DMS53 treated with DMSO at 0.1 percent for 48 hours (cell line): ENCODE measurements at regions not wholly inside any gene's neighbourhood (a gene's known extent, or its start where the extent isn't known, plus 50 kb on each side); places are given as distances from the start of the nearest gene placed in this dataset.

Source experiments
- DNase-seq: peaks from one replicate; lab custom pipeline; 2025; ENCODE audit not compliant: unreplicated experiment; lab: John Stamatoyannopoulos, UW

DNA sequence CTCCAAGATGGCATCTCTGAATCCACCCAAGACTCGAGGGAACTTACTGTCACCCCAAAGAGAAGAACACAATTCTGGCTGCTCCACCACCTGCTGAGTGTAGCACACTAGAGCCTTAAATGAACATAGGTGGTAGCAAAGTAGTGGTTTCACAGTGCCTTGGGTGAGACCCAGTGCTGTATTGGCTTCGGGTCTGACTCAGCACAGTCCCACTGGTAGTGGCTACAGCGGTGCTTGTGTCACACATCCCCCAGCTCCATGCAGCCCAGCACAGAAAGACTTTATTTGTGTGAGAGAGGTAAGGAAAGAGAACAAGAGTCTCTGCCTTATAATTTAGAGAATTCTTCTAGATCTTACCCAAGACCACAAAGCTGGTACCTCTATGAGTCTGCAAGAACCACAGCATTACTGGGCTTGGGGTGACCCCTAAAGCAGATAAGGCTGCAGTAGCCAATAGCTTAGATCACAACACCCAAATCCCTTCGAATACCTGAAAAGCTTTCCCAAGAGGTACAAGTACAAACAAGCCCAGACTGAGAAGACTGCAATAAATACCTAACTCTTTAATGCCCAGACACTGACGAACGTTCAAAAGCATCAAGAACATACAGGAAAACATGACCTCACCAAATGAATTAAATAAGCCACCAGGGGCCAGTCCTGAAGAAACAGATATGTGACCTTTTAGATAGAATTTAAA, 83.3 kb upstream of the SLC38A4 start:
- DNase-seq, result no peak

- DNase-seq, result no peak
Observed at GRCh38 chr12:46910830-46911229, 85.0 kb upstream of the SLC38A4 start.

GRCh38 chr12:46914336-46914735, 88.5 kb upstream of the SLC38A4 start:
- no peak for DNase-seq

DNA sequence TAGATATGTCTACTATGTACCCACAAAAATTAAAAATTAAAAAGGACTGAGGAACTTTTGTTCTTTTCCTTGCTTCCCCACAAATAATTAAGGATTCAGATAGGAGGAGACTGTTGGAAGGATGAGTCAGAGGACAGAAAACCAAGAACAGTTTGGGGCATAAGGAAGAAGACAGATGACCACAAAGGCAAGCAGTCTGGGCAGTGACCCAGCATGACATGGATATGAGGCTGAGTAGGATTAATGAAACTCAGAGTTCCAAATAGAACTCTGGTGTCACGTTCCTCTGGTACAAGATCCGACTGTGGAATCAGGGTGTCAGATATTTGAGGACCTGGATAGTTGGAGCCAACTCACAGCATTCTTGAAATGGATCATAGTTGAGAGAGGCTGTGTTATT, 89.3 kb upstream of the SLC38A4 start:
- DNase-seq, result no peak

GRCh38 chr12:46915836-46916235, 90.0 kb upstream of the SLC38A4 start:
- no peak for DNase-seq

DNA sequence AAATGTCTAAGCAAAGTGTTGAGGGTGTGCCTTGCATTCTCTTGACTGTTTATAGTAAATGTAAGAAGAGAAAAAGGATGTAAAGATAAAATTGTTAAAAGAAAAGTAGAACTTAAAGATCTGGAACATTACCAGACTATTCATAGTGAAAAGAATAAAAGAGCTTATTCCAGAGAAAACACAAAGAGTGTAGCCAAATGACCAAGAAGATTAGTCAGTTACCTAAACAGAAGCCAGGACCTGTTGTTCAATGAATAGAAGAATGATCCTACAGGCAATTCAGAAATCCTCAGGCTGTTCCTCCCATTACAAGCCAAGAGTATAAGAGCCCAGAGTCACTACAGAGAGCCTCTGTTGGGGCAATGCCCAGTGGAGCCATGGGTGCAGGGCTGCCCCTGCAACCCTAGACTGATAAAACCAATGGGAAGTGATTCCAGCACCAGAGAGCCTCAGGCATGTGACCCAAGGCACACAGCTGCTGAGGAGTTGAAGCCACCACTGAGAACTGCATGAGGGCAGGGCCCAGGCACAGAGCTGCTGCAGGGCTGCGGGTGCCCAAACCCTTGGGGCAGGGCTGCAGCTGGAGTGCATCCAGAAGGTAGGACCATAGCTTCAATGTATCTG, 91.1 kb upstream of the SLC38A4 start:
- DNase-seq, result no peak

DNA sequence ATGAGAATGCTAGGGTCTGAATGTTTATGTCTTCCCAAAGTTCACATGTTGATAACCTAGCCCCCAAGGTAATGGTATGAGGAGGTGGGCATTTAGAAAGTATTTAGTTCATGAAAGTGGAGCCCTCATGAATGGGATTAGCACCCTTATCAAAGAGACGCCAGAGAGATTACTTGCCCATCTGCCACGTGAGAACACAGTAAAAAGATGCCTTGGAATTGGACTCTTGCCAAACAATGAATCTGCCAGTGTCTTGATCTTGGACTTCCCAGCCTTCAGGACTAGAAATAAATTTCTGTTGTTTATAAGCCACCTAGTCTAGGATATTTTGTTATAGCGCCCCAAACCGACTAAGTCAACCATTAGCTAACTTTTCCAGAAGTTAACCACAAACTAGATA, 92.0 kb upstream of the SLC38A4 start:
- no peak for DNase-seq

DNA sequence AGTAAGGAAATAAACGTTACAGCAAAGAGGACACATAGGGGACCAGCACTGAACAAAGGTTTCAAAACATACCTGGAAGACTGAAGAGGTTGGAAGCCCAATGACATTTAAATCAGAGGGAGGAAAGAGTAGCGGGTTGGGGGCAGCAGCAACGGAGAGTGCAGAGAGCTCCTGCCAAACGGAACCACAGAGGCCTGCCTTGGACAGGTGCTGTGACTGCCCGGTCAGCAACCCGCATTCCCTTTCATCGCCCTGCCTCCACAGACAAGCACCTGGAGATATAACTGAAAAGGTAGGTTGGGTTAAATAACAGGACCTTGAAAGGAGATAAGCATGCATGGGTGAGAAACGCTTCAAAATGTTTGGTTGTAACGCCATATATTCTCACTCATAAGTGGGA, 92.8 kb upstream of the SLC38A4 start:
- no peak for DNase-seq

DNA sequence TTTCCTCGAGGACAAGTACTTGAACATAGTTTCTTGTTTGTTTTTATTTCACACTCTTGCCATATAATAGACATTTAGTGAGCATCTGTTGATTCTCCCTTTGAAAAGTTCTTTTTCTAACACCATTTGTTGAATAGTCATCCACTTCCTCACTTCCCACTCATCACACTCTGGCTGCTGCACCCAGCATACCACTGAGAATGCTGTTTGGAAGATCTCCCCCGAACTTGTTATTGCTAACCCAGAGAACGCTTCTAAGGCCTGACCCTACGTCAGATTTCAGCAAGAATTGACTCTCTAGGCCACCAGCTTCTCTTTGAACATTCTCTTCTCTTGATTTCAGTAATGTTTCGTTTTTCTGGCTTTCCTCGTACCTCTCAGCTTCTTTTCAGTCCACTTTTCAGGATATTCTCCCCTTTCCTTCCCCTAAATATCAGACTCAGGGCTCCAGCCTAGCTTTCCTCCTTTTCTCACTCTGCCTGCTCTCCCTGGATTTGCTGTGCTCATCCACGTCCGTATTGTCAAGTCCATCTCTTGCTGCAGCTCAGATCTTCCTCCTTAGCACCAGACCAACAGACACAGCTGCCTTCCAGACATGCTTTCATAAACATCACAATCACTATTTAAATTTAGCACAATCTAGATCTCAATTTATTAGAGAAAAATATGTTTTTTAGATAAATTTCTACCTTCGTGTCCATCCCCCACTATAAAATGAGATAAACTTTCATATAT, 94.0 kb upstream of the SLC38A4 start:
- no peak for DNase-seq

GRCh38 chr12:46920499-46920898, 94.7 kb upstream of the SLC38A4 start:
- no peak for DNase-seq

DNA sequence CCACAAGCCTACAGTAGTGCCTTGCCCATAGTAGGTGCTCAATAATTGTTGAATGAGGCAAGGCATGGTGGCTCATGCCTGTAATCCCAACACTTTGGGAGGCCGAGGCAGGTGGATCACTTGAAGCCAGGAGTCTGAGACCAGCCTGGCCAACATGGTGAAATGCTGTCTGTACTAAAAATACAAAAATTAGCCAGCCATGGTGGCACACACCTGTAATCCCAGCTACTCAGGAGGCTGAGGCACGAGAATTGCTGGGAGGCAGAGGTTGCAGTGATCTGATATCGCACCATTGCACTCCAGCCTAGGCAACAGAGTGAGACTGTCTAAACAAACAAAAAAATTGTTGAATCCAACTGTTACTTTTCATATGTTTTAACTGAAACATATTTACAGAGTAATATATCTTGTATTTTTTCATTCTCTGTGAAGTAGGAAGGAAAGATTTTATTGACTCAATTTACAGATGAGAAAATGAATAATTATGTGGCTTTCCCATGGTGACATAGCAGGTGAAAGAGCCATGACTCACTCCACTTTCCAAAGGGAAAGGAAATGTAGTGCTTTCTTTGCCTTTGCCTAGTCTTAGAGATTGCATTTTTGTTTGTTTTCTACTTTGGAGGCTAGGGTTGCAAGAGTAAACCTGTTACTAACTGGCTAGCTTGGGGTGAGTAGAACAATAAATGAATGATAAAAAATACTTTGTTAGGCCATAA, 95.4 kb upstream of the SLC38A4 start:
- peak; percentile 96 for DNase-seq

DNA sequence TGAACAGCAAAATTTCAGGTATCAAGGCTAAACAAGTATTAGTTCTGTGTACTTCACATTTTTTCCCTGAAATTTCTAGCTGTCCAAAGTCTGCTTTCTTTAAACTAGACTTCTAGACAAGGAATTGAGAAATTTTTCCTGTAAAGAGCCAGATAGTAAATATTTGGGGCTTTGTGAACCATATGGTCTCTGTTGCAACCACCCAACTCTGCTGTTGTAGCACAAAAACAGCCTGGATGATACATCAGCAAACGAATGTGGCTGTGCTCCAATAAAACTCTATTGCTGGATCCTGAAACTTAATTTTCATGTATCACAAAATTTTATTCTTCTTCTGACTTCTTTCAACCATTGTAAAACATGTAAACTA, 96.0 kb upstream of the SLC38A4 start:
- DNase-seq, result no peak

DNA sequence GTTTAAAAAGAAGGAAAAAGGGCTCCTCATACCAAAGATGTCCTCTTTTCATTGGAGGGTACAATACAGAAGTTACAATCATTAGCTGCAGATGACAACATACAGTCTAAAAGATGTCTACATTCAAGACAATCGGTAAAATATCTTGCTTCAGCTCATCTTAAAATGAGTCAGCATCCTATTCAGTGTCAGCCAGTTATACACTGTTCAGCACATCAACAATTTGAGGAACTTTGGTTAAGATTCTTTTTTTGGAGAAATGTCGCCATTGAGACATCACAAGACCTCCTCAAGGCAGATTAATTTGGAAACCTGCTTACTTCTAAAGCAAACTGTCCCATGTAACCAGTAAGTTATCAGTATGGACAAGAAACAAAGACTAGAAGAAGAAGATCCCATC, 100.7 kb upstream of the SLC38A4 start:
- DNase-seq, result no peak

- no peak for DNase-seq
Observed at GRCh38 chr12:46930101-46930500, 104.3 kb upstream of the SLC38A4 start.

- peak; percentile 81 for DNase-seq
Observed at GRCh38 chr12:46933947-46934346, 108.2 kb upstream of the SLC38A4 start.

GRCh38 chr12:46934374-46935111, 108.7 kb upstream of the SLC38A4 start:
- DNase-seq, result no peak

DNA sequence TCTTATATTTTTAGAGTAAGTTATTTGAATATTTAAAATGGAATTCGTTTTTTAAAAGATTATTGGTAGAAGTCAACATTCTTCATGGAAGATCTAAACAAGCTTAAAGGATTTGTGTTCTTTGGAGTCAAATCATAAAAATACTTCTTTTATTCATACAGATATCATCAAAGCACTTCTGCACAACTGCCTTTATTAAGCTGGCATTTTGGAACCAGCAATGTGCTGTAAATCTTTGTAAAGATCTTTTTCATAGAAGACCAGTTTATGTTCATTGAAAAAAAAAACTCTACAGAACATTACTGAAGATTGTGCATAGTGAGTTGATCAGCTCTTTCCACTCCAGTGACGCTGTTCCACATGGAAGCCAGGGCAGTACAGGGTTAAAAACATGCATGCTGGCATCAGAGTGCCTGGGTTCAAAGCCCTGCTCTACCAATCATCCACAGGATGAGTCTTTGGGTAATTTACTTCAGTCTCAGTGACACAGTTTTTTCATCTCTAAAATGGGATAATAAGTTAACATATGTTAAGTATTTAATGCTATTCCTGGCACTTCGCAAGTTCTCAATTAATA, 109.6 kb upstream of the SLC38A4 start:
- DNase-seq, result no peak

DNA sequence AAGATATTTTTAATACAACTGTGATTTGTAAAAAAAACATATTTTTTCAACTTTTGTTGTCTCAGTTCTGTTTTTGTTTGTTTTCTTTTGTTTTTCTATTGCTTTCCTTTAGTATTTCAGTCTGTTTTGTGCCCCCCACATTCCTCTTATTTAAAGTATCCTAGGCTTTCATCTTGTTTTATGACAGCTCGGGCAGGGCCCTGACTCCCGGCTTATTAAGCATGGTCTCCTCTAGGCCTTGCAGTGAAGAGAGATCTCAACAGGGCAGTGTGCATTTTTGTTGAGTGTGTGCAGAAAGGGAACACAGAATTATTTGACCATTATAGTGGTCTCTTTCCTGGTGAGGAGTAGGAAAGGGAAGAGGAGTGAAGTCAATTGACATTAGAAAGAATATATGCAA, 110.2 kb upstream of the SLC38A4 start:
- DNase-seq, result no peak

- peak; percentile 74 for DNase-seq
Observed at GRCh38 chr12:46938071-46938678, 112.4 kb upstream of the SLC38A4 start.

GRCh38 chr12:46941981-46942380, 116.2 kb upstream of the SLC38A4 start:
- DNase-seq, result no peak
